GM12873 (cell line): ENCODE measurements at regions not wholly inside any gene's neighbourhood (a gene's known extent, or its start where the extent isn't known, plus 50 kb on each side); places are given as distances from the start of the nearest gene placed in this dataset.

ENCODE experiments used
- CTCF ChIP-seq: IDR thresholded peaks from 2 replicates; pipeline ENCODE4 v1.5.1; 2012; ENCODE audit warnings: low read depth, mild to moderate bottlenecking, moderate library complexity, low read length, control low read depth; ENCODE audit not compliant: insufficient read depth; ENCODE audit errors: missing control alignments

GRCh38 chr2:167681234-167682015 is 566.0 kb downstream of the STK39 start:
- TF ChIP-seq CTCF: no peak

GRCh38 chr2:167678158-167678557 is 569.2 kb downstream of the STK39 start:
- no peak for TF ChIP-seq CTCF

GRCh38 chr2:167675906-167676305 is 571.5 kb downstream of the STK39 start:
- TF ChIP-seq CTCF: no peak

- TF ChIP-seq CTCF: no peak
These were observed 576.8 kb downstream of the STK39 start for GRCh38 chr2:167670588-167670987.

- TF ChIP-seq CTCF: no peak
These were observed 594.3 kb downstream of the STK39 start for GRCh38 chr2:167653131-167653530.

- no peak for TF ChIP-seq CTCF
These were observed 595.0 kb downstream of the STK39 start for GRCh38 chr2:167652401-167652800.

GRCh38 chr2:167651406-167652151 is 595.8 kb downstream of the STK39 start:
- no peak for TF ChIP-seq CTCF
